ENCODE measurements at regions not wholly inside any gene's neighbourhood (a gene's known extent, or its start where the extent isn't known, plus 50 kb on each side); places are given as distances from the start of the nearest gene placed in this dataset.

DNA sequence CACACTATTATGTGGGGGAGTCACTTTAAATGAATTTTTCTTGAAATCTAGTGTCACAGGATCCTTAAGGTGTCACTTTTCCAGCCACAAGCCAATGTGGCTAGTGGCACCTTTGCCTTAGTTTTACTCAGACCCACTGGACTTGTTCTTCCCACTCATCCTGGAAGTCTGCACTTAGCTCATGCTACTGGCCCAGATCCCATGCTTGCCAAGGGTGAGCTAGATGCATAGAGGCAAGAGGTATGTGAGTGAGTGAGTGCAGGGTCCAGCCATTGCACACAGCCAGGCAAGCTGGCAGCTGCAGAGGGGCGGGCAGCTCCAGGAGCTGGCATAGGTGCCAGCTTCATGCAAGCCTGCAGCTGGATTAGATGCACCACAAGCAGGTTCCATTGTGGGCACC lies 81.0 kb downstream of the CGGBP1 start:
- DNase-seq = no peak
- 90% methylated on average over 1 of the region's 1 CpG; no CpG with 5 or more reads in 1 of the 2 donors for WGBS, 2 donors (ENCODE audit: low coverage in 1 of 2)
- no peak overlapping the region for H3K4me3 ChIP-seq
- no peaks in the 10 kb centered on the region for H3K36me3 ChIP-seq
- intact Hi-C loops (cut with DNase I; ENCODE audit: low total_unique reads) (no loop called here), in situ Hi-C loops (cut with MboI; ENCODE audit: low pct_ligation_motif_present in 1 of 4, low pct_unique_long_range_greater_than_20kb in 1 of 4, low sequenced_read_pairs in 3 of 4) (no loop called here)
- no peak for TF ChIP-seq POLR2AphosphoS5 (IDR thresholded peaks at IDR 0.05)
- TF ChIP-seq, protein P1, sequence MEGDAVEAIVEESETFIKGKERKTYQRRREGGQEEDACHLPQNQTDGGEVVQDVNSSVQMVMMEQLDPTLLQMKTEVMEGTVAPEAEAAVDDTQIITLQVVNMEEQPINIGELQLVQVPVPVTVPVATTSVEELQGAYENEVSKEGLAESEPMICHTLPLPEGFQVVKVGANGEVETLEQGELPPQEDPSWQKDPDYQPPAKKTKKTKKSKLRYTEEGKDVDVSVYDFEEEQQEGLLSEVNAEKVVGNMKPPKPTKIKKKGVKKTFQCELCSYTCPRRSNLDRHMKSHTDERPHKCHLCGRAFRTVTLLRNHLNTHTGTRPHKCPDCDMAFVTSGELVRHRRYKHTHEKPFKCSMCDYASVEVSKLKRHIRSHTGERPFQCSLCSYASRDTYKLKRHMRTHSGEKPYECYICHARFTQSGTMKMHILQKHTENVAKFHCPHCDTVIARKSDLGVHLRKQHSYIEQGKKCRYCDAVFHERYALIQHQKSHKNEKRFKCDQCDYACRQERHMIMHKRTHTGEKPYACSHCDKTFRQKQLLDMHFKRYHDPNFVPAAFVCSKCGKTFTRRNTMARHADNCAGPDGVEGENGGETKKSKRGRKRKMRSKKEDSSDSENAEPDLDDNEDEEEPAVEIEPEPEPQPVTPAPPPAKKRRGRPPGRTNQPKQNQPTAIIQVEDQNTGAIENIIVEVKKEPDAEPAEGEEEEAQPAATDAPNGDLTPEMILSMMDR (IDR thresholded peaks at IDR 0.05) = no peak
- TF ChIP-seq POLR2A (IDR thresholded peaks at IDR 0.05) = no peak
- TF ChIP-seq EP300 (IDR thresholded peaks at IDR 0.05; ENCODE audit: low read depth) = no peak
- no peak overlapping the region for H3K27ac ChIP-seq
- no peaks in the 10 kb centered on the region for H3K4me1 ChIP-seq
- H3K9me3 ChIP-seq = no peaks in the 10 kb centered on the region
- H3K27me3 ChIP-seq = no peaks in the 10 kb centered on the region

DNA sequence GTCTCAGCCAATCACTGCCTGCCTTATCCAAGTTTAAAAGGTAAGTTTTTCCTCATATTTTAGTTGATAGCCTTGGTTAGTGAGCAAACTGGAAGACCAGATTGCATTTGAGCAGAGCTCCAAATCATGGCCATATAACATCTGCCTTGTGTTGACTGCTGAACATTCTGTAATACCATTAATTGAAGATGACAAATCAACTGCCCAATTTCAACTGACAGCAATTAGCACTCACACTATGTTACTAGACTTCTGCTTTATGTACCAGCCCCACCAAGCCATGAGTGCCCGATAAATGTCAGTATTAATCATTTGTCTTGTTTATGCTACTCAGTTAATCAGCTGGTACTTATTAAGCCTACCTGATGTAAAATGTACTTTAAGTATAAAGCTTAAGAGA lies 83.1 kb downstream of the CGGBP1 start:
- in situ Hi-C loops (cut with MboI; ENCODE audit: low pct_ligation_motif_present in 1 of 4, low pct_unique_long_range_greater_than_20kb in 1 of 4, low sequenced_read_pairs in 3 of 4) = no loop called here
- Histone ChIP-seq H3K9me3 (no peaks in the 10 kb centered on the region), H3K36me3 (no peaks in the 10 kb centered on the region)

DNA sequence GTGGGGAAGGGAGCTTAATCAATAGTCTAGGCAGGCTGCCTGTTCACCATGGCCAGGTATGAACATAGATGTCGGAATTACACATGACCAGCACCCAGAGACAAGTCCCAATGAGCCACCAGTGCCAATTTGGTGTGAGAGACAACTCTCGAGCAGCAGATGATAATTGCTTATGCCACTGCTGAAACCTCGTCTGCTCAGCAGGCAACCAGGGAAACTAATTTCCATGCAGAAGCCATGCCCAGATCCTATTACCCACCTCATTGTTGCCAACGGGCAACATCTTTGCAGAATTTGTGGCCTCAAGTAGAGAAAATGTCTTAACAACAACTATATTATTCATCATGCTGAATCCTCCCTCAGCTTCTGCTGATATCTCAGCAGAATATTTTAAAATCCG lies 84.9 kb downstream of the CGGBP1 start:
- H3K36me3 ChIP-seq = no peaks in the 10 kb centered on the region
- no peak for TF ChIP-seq EP300 (IDR thresholded peaks at IDR 0.05; ENCODE audit: low read depth)
- TF ChIP-seq POLR2AphosphoS5 (IDR thresholded peaks at IDR 0.05) = no peak
- TF ChIP-seq POLR2A (IDR thresholded peaks at IDR 0.05) = no peak
- TF ChIP-seq, protein P1 (IDR thresholded peaks at IDR 0.05) = no peak
- intact Hi-C loops (cut with DNase I; ENCODE audit: low total_unique reads) = no loop called here
- no peak for DNase-seq
- H3K4me3 ChIP-seq = no peak overlapping the region
- no peaks in the 10 kb centered on the region for H3K9me3 ChIP-seq
- H3K4me1 ChIP-seq = peaks cover 0 to 14% (median 0%) of the 10 kb centered on the region in 4 donors
- H3K27ac ChIP-seq = no peak overlapping the region
- H3K27me3 ChIP-seq = no peaks in the 10 kb centered on the region
- in situ Hi-C loops (cut with MboI; ENCODE audit: low pct_ligation_motif_present in 1 of 4, low pct_unique_long_range_greater_than_20kb in 1 of 4, low sequenced_read_pairs in 3 of 4) = no loop called here
- 75 to 83% methylated on average over 3 to 5 of the region's 5 CpGs for WGBS, 2 donors (ENCODE audit: low coverage in 1 of 2)

More for the DNA sequence above, 83.1 kb downstream of the CGGBP1 start:
- Histone ChIP-seq H3K27me3 (no peaks in the 10 kb centered on the region), H3K4me1 (no peaks in the 10 kb centered on the region), H3K4me3 (no peak overlapping the region), H3K27ac (no peak overlapping the region)
- intact Hi-C loops (cut with DNase I; ENCODE audit: low total_unique reads) = no loop called here
- 49 to 60% methylated on average over 1 of the region's 1 CpG for whole genome bisulfite sequencing, 2 donors (ENCODE audit: low coverage in 1 of 2)
- no peak for DNase-seq
- TF ChIP-seq EP300 (IDR thresholded peaks at IDR 0.05; ENCODE audit: low read depth) = no peak
- no peak for TF ChIP-seq POLR2A (IDR thresholded peaks at IDR 0.05)
- TF ChIP-seq, protein P1 (IDR thresholded peaks at IDR 0.05) = no peak
- TF ChIP-seq POLR2AphosphoS5 (IDR thresholded peaks at IDR 0.05) = no peak

DNA sequence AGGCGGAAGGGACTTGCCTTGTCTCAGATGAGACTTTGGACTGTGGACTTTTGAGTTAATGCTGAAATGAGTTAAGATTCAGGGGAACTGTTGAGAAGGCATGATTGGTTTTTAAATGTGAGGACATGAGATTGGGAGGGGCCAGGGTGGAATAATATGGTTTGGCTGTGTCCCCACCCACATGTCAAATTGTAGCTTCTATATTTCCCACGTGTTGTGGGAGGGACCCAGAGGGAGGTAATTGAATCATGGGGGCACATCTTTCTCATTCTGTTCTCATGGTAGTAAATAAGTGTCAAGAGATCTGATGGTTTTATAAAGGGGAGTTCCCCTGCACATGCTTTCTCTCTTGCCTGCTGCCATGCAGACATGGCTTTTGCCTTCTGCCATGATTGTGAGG lies 89.2 kb downstream of the CGGBP1 start:
- TF ChIP-seq, protein P1 (IDR thresholded peaks at IDR 0.05) = no peak
- TF ChIP-seq POLR2AphosphoS5 (IDR thresholded peaks at IDR 0.05) (no peak), EP300 (IDR thresholded peaks at IDR 0.05; ENCODE audit: low read depth) (no peak), POLR2A (IDR thresholded peaks at IDR 0.05) (no peak)
- intact Hi-C loops (cut with DNase I; ENCODE audit: low total_unique reads) = no loop called here
- Histone ChIP-seq H3K9me3 (no peaks in the 10 kb centered on the region), H3K4me3 (no peak overlapping the region), H3K36me3 (no peaks in the 10 kb centered on the region), H3K27ac (peak overlapping the region in 2 of 4 donors; percentile 21 to 57), H3K4me1 (peaks cover 0 to 14% (median 0%) of the 10 kb centered on the region in 4 donors), H3K27me3 (no peaks in the 10 kb centered on the region)
- 50 to 54% methylated on average over 1 to 2 of the region's 2 CpGs for WGBS, 2 donors (ENCODE audit: low coverage in 1 of 2)
- peak; percentile 24 for DNase-seq
- in situ Hi-C loops (cut with MboI; ENCODE audit: low pct_ligation_motif_present in 1 of 4, low pct_unique_long_range_greater_than_20kb in 1 of 4, low sequenced_read_pairs in 3 of 4) = no loop called here
